ENCODE measurements at regions not wholly inside any gene's neighbourhood (a gene's known extent, or its start where the extent isn't known, plus 50 kb on each side); places are given as distances from the start of the nearest gene placed in this dataset.

GRCh38 chr15:94937242-94937641, 705.9 kb downstream of the MCTP2 start (continued):
- TF ChIP-seq ZNF331 (CRISPR knock-in tag; IDR thresholded peaks at IDR 0.05; ENCODE audit: low read depth) = no peak

- H3K27ac Mint-ChIP-seq = no peak overlapping the region
- Histone ChIP-seq H2AFZ (no peak overlapping the region), H3F3A (replicated peaks; ENCODE audit: low read depth) (no peaks in the 10 kb centered on the region), H3K27me3 (ENCODE audit: insufficient read depth) (no peaks in the 10 kb centered on the region), H3K9me2 (ENCODE audit: insufficient read depth) (no peaks in the 10 kb centered on the region), H3K4me1 (ENCODE audit: insufficient read depth) (no peaks in the 10 kb centered on the region), H3K27ac (ENCODE audit: low read depth) (no peak overlapping the region), H3K4me2 (no peak overlapping the region), H4K20me1 (replicated peaks; ENCODE audit: insufficient read depth) (no peaks in the 10 kb centered on the region), H3K79me2 (replicated peaks; ENCODE audit: insufficient read depth) (no peaks in the 10 kb centered on the region), H3K36me3 (ENCODE audit: insufficient read depth) (no peaks in the 10 kb centered on the region), H3K4me3 (no peak overlapping the region)
- ATAC-seq (no peak), DNase-seq (ENCODE audit: low spot score) (no peak)
- TF ChIP-seq POLR2AphosphoS5 (IDR thresholded peaks at IDR 0.05; ENCODE audit: low read depth) = no peak
- TF ChIP-seq EZH2phosphoT487 (IDR thresholded peaks at IDR 0.05; ENCODE audit: unreplicated experiment) = no peak
- no peak for TF ChIP-seq ZNF462 (CRISPR knock-in tag; IDR thresholded peaks at IDR 0.05)
- TF ChIP-seq NANOG (IDR thresholded peaks at IDR 0.05; ENCODE audit: borderline replicate concordance) = no peak
- no peak for TF ChIP-seq STAT1 (IDR thresholded peaks at IDR 0.05; ENCODE audit: unreplicated experiment)
- TF ChIP-seq ETS1 (IDR thresholded peaks at IDR 0.05) = no peak
- TF ChIP-seq EZH2 (IDR thresholded peaks at IDR 0.05; ENCODE audit: low read depth, unreplicated experiment) = no peak
- TF ChIP-seq ZNF114 (CRISPR knock-in tag; IDR thresholded peaks at IDR 0.05) = no peak
- no peak for TF ChIP-seq REST (IDR thresholded peaks at IDR 0.05; ENCODE audit: unreplicated experiment)
- no peak for TF ChIP-seq ZNF331 (CRISPR knock-in tag; IDR thresholded peaks at IDR 0.05; ENCODE audit: low read depth)
- no peak for TF ChIP-seq JUNB (IDR thresholded peaks at IDR 0.05; ENCODE audit: unreplicated experiment)
- TF ChIP-seq CREB1 (CRISPR knock-in tag; IDR thresholded peaks at IDR 0.05; ENCODE audit: low read depth) = no peak
- no peak for TF ChIP-seq CTCF (conservative IDR thresholded peaks at IDR 0.05; ENCODE audit: low read depth in 2 of 2)
- no peak overlapping the region for H3K4me3 Mint-ChIP-seq
- H3K9me3 Mint-ChIP-seq = no peaks in the 10 kb centered on the region
- H3K4me1 Mint-ChIP-seq = no peaks in the 10 kb centered on the region
- H3K27me3 Mint-ChIP-seq (ENCODE audit: insufficient read depth, low read depth, poor library complexity) = no peaks in the 10 kb centered on the region
- no peaks in the 10 kb centered on the region for H3K36me3 Mint-ChIP-seq (ENCODE audit: low read depth)
Observed at GRCh38 chr15:94943888-94944287, 712.5 kb downstream of the MCTP2 start.
